ENCODE measurements at regions not wholly inside any gene's neighbourhood (a gene's known extent, or its start where the extent isn't known, plus 50 kb on each side); places are given as distances from the start of the nearest gene placed in this dataset.

DNA sequence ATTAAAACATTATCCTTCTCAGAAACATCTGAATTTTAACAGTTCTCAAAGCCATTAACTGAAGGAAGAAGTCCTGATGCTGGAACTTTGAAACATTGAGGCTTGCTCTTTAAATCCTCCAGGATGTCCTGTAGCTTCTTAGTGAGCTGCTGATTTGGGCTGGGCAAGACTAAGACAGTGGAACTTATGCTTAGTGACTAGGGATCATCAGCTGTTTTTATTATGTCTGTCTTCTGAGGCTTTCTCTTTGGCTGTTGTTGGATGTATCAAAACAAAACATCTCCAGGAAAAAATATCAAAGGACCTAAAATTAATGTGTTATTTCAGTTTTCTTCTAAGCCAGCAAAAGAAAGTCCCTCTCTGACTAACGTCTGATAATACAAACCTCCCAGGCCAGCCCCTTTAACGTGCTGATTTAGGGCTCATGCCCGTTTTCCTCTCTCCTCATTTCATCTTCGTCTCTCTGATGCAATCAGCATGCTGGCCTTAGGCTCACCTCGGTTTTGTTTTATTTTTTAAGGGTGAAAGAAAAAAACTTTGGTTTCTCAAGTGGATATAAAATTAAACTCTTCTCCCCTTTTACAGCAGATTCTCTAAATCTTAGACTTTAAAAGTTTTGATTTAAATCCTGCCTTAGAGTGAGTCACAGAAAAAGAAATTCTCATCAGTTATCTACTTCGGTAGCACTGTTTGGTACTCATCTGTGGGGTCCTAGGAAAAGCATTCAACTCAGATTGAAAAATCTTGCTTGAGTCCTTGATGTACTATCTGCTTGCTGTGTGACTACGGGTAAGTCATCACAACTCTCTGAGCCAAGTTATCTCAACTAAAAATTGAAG, 106.2 kb upstream of the CCDC91 start:
- Histone ChIP-seq H3K18ac (ENCODE audit: low read depth, low read length) (no peak overlapping the region), H3K9me3 (ENCODE audit: control insufficient read depth, insufficient read depth, low read length) (no peaks in the 10 kb centered on the region; the same call in 1 of the 2 replicates), H4K5ac (ENCODE audit: low read depth, low read length) (no peak overlapping the region), H2AK9ac (replicated peaks; ENCODE audit: low read depth, low read length, poor library complexity) (no peak overlapping the region), H2BK15ac (ENCODE audit: low read depth, low read length) (no peak overlapping the region), H3K79me1 (ENCODE audit: low read depth in 1 of 2, low read length in 2 of 2) (no peaks in the 10 kb centered on the region), H3K4me2 (ENCODE audit: low read depth, low read length) (peak overlapping the region; percentile 40; the same call in 1 of the 2 replicates), H3K27me3 (ENCODE audit: control insufficient read depth, insufficient read depth, low read length) (no peaks in the 10 kb centered on the region), H2AK5ac (ENCODE audit: low read depth, low read length) (no peak overlapping the region), H3K56ac (ENCODE audit: extremely low read depth, insufficient read depth, low read length) (no peak overlapping the region), H4K91ac (ENCODE audit: insufficient read depth, low read depth, low read length) (no peak overlapping the region), H3K4ac (ENCODE audit: low read depth, low read length) (no peak overlapping the region), H2AFZ (replicated peaks; ENCODE audit: low read length, poor library complexity) (no peak overlapping the region), H4K20me1 (ENCODE audit: insufficient read depth, low read length) (no peaks in the 10 kb centered on the region), H3K23ac (ENCODE audit: low read depth, low read length) (no peak overlapping the region), H3K9ac (ENCODE audit: low read depth, low read length) (no peak overlapping the region; the same call in 1 of the 2 replicates), H3K4me3 (ENCODE audit: insufficient read depth, low read depth, low read length) (no peak overlapping the region), H2BK120ac (ENCODE audit: low read depth, low read length) (no peak overlapping the region), H2BK20ac (ENCODE audit: low read depth, low read length) (no peak overlapping the region), H2BK5ac (ENCODE audit: low read depth, low read length, poor library complexity, severe bottlenecking) (no peak overlapping the region), H3K9me1 (ENCODE audit: insufficient read depth, low read length) (no peaks in the 10 kb centered on the region), H3K4me1 (ENCODE audit: control insufficient read depth, insufficient read depth, low read length) (no peaks in the 10 kb centered on the region; the same call in 1 of the 2 replicates), H3K14ac (replicated peaks; ENCODE audit: low read depth, low read length) (no peak overlapping the region), H3K27ac (ENCODE audit: insufficient read depth, low read length) (no peak overlapping the region), H4K8ac (ENCODE audit: low read depth in 2 of 2, low read length in 2 of 2) (no peak overlapping the region), H3K36me3 (ENCODE audit: control insufficient read depth, insufficient read depth, low read length) (no peaks in the 10 kb centered on the region)
- ATAC-seq (ENCODE audit: low read depth) = 0 out of 2 replicates have a peak, but pooled peaks have one; percentile 17
- intact Hi-C loops (cut with micrococcal nuclease) (no loop called here), dilution Hi-C loops (cut with HindIII; ENCODE audit: low sequenced_read_pairs, unreplicated experiment) (no loop called here), in situ Hi-C loops (cut with MboI; ENCODE audit: low sequenced_read_pairs) (no loop called here)
- BruUV-seq (replicated peaks) = no TSS peak
- no peak for DNase-seq
- TF ChIP-seq CEBPB (IDR thresholded peaks at IDR 0.05; ENCODE audit: low read depth, low read length) (peak; percentile 42; the same call in 1 of the 2 replicates), SMC3 (IDR thresholded peaks at IDR 0.05; ENCODE audit: low read depth, low read length) (no peak)
- POLR2A ChIA-PET (ENCODE audit: unreplicated experiment) = no interaction called here
- WGBS, 2 experiments (ENCODE audit: extremely low coverage in 2 of 2, insufficient read length in 1 of 2) = 100% methylated on average over 1 of the region's 7 CpGs; no CpG with 5 or more reads in 1 of the 2 experiments
- CTCF ChIA-PET = interaction anchor here (0.6 kb wide), 1 partner anchor 37 kb away, joined by 4 read pairs; no protein-coding TSS in a partner anchor

All from IMR-90 (cell line).